Fibroblast of the aortic adventitia (primary cell): ENCODE measurements at regions not wholly inside any gene's neighbourhood (a gene's known extent, or its start where the extent isn't known, plus 50 kb on each side); places are given as distances from the start of the nearest gene placed in this dataset.

Experiments used
- DNase-seq: peaks from one replicate; pipeline ENCODE4 v3.0.0-alpha.2; 2010; ENCODE audit warnings: low read depth
- H3K4me3 ChIP-seq: 2 replicates; pipeline ENCODE4 v1.5.1; 2011; ENCODE audit warnings: low read depth, mild to moderate bottlenecking, control low read depth, low read length, moderate library complexity
- TF ChIP-seq, protein P1 (sequence below): IDR thresholded peaks from 2 replicates; pipeline ENCODE4 v1.5.1; 2011; ENCODE audit warnings: mild to moderate bottlenecking, low read length, control low read depth, inconsistent platforms; ENCODE audit not compliant: insufficient read depth

- no peak for DNase-seq
- TF ChIP-seq, protein P1, sequence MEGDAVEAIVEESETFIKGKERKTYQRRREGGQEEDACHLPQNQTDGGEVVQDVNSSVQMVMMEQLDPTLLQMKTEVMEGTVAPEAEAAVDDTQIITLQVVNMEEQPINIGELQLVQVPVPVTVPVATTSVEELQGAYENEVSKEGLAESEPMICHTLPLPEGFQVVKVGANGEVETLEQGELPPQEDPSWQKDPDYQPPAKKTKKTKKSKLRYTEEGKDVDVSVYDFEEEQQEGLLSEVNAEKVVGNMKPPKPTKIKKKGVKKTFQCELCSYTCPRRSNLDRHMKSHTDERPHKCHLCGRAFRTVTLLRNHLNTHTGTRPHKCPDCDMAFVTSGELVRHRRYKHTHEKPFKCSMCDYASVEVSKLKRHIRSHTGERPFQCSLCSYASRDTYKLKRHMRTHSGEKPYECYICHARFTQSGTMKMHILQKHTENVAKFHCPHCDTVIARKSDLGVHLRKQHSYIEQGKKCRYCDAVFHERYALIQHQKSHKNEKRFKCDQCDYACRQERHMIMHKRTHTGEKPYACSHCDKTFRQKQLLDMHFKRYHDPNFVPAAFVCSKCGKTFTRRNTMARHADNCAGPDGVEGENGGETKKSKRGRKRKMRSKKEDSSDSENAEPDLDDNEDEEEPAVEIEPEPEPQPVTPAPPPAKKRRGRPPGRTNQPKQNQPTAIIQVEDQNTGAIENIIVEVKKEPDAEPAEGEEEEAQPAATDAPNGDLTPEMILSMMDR, result no peak
- no peak overlapping the region for H3K4me3 ChIP-seq
These were observed 1435.3 kb downstream of the LRFN5 start for GRCh38 chr14:43041976-43042375.

- no peak for DNase-seq
- no peak overlapping the region for H3K4me3 ChIP-seq
- TF ChIP-seq, protein P1, result no peak
These were observed 1434.5 kb downstream of the LRFN5 start for GRCh38 chr14:43041207-43041606.

- H3K4me3 ChIP-seq, result no peak overlapping the region
- DNase-seq, result no peak
- TF ChIP-seq, protein P1, result no peak
These were observed 1433.2 kb downstream of the LRFN5 start for GRCh38 chr14:43039881-43040280.

DNA sequence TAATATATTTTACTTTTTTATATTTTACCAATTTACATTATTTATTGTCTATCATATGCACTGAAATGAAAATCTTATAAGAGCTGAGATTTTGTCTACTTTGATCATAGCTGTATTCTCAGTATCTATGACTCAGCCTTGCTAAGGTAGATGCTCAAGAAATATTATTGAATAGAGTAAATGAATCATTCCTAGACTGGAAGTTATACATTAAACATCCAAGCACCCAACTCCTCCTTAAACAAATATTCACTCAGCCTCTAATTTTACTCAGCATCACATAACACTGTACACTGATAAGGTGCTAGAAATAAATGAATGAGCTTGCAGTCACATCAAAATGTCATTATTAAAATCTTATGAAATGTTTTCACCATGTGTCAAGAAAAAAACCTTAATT, 1424.9 kb downstream of the LRFN5 start:
- DNase-seq, result no peak
- TF ChIP-seq, protein P1, result no peak
- no peak overlapping the region for H3K4me3 ChIP-seq

DNA sequence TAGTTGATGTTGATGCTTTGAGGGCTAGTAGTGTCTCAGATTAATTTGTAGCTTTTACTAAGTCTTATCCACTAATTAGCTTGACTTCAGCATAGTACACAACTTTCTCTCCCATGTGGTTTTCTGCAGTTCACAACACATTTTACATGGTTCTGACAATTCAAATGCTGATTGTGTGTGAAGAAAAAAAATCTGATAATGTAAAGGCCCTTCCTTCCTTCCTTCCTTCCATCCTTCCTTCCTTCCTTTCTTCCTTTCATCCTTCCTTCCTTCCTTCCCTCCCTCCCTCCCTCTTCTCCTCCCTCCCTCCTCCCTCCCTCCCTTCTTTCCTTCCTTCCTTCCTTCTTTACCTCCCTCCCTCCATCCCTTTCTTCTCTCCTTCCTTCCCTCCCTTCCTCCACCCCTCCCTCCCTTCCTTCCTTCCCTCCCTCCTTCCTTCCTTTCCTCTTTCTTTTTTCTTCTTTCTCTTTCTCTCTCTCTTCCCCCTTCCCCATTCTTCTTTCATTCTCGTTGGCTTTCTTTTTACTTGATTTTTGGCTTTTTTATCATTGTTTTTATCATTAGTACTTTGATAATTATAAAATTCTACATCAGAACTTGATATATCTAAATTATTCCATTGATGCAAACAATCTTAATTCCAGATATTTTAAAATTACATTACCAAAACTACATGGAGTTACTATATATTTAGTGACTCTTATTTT, 1415.6 kb downstream of the LRFN5 start:
- TF ChIP-seq, protein P1, result no peak
- H3K4me3 ChIP-seq, result no peak overlapping the region
- no peak for DNase-seq

- DNase-seq, result no peak
- TF ChIP-seq, protein P1, result no peak
- H3K4me3 ChIP-seq, result no peak overlapping the region
These were observed 1413.2 kb downstream of the LRFN5 start for GRCh38 chr14:43019826-43020225.

- DNase-seq, result no peak
- no peak overlapping the region for H3K4me3 ChIP-seq
- TF ChIP-seq, protein P1, result no peak
These were observed 1407.7 kb downstream of the LRFN5 start for GRCh38 chr14:43014338-43014737.
